Fibroblast of lung (primary cell): ENCODE measurements at regions not wholly inside any gene's neighbourhood (a gene's known extent, or its start where the extent isn't known, plus 50 kb on each side); places are given as distances from the start of the nearest gene placed in this dataset.

Source experiments
- DNase-seq, 2 donors: peaks; one replicate each; pipeline versions ENCODE4 v3.0.0 to v3.0.0-alpha.2; 2010; ENCODE audit warnings: low read depth in 2 of 2
- H2AFZ ChIP-seq: 2 replicates; pipeline ENCODE4 v1.5.1; 2012; ENCODE audit warnings: low read length, control low read depth, inconsistent platforms
- H3K27ac ChIP-seq: 2 replicates; pipeline ENCODE4 v1.5.1; 2011; ENCODE audit warnings: low read length, control low read depth; ENCODE audit not compliant: insufficient read depth
- H3K27me3 ChIP-seq: 2 replicates; pipeline ENCODE4 v1.5.1; 2011; ENCODE audit warnings: mild to moderate bottlenecking, low read length; ENCODE audit not compliant: control insufficient read depth, insufficient read depth
- H3K36me3 ChIP-seq: 2 replicates; pipeline ENCODE4 v1.5.1; 2011; ENCODE audit warnings: low read length; ENCODE audit not compliant: control insufficient read depth, insufficient read depth
- H3K4me1 ChIP-seq: 2 replicates; pipeline ENCODE4 v1.5.1; 2011; ENCODE audit warnings: low read length; ENCODE audit not compliant: control insufficient read depth, insufficient read depth; ENCODE audit errors: extremely low read depth
- H3K4me2 ChIP-seq: 2 replicates; pipeline ENCODE4 v1.5.1; 2011; ENCODE audit warnings: low read length, control low read depth; ENCODE audit not compliant: insufficient read depth; ENCODE audit errors: extremely low read depth
- H3K4me3 ChIP-seq, 4 experiments: fragments of 200-600 bp in 1 of 4; sonication (generic) in 1 of 4; replicated peaks in 1 of 4; 2 replicates each; pipeline ENCODE4 v1.5.1; 2011 to 2016; ENCODE audit warnings: low read length in 4 of 4, low read depth in 3 of 4, mild to moderate bottlenecking in 3 of 4, control low read depth in 2 of 4, inconsistent platforms in 1 of 4, mixed read lengths in 1 of 4; ENCODE audit not compliant: insufficient read depth in 1 of 4; ENCODE audit errors: control extremely low read depth in 1 of 4
- H3K79me2 ChIP-seq: 2 replicates; pipeline ENCODE4 v1.5.1; 2012; ENCODE audit warnings: mild to moderate bottlenecking, low read length, inconsistent platforms; ENCODE audit not compliant: control insufficient read depth, insufficient read depth
- H3K9ac ChIP-seq: 2 replicates; pipeline ENCODE4 v1.5.1; 2011; ENCODE audit warnings: mild to moderate bottlenecking, low read length, control low read depth; ENCODE audit not compliant: insufficient read depth
- H3K9me3 ChIP-seq: 2 replicates; pipeline ENCODE4 v1.5.1; 2012; ENCODE audit warnings: low read depth, low read length; ENCODE audit not compliant: control insufficient read depth, insufficient read depth
- H4K20me1 ChIP-seq: 2 replicates; pipeline ENCODE4 v1.5.1; 2011; ENCODE audit warnings: low read length; ENCODE audit not compliant: control insufficient read depth, insufficient read depth; ENCODE audit errors: extremely low read depth
- EZH2 ChIP-seq: IDR thresholded peaks from 2 replicates; pipeline ENCODE4 v1.5.1; 2012; ENCODE audit warnings: low read length, control low read depth, mild to moderate bottlenecking; ENCODE audit errors: missing control alignments
- TF ChIP-seq, protein P1 (sequence below), 2 donors: IDR thresholded peaks in 1 of 2; conservative IDR thresholded peaks in 1 of 2; 1 replicate in 1 of 2; 2 replicates in 1 of 2; pipeline ENCODE4 v1.5.1; 2011 to 2012; ENCODE audit warnings: low read length in 2 of 2, control low read depth in 1 of 2, inconsistent platforms in 1 of 2, low read depth in 1 of 2, mild to moderate bottlenecking in 1 of 2

DNA sequence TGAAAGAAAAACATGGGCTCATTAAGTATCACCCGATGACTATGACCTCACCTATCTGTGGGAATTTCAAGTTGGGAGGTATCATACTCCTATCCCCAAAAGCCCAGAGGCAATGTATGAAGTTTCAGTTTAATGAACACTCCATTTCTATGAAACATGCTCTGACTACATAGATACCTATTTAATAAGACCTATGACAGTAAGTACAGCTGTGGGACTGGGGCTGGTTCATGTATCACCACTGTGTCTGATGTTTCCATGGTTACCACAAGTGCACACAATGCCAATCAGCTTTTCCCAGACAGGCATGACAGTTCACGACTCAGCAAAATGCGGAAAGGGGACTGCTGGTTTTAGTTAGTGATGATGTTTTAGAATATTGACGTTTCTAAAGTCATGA lies 167.7 kb downstream of the SIPA1L2 start:
- H2AFZ ChIP-seq: no peak overlapping the region
- H3K9ac ChIP-seq: no peak overlapping the region
- no peaks in the 10 kb centered on the region for H3K79me2 ChIP-seq
- H3K4me2 ChIP-seq: no peak overlapping the region
- no peak for TF ChIP-seq EZH2
- peak in 1 of 2 donors; percentile 25 for DNase-seq
- H3K4me3 ChIP-seq: no peak overlapping the region
- no peaks in the 10 kb centered on the region for H4K20me1 ChIP-seq
- H3K27me3 ChIP-seq: no peaks in the 10 kb centered on the region
- no peak overlapping the region for H3K27ac ChIP-seq
- H3K4me1 ChIP-seq: no peaks in the 10 kb centered on the region
- no peaks in the 10 kb centered on the region for H3K9me3 ChIP-seq
- no peaks in the 10 kb centered on the region for H3K36me3 ChIP-seq

DNA sequence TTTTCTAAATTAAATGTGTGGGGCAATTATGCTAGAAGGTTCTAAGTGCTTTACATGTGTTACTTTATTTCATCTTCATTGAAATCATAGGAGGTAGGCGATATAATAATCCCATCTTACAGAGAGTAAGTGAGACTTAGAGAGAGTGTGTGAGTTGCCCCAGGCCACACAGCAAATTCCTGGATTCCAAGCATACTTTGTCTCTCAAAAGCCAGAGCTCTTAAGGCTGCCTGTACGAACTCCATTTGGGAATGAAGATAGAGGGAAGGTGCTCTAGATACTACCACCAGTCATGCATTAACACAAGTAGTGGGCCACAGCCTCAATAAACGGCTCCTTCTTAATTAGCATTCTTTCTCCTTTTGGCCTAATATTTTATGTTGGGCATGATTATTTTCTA lies 170.1 kb downstream of the SIPA1L2 start:
- peak in 1 of 2 donors; percentile 39 for DNase-seq
- no peaks in the 10 kb centered on the region for H3K27me3 ChIP-seq
- H3K4me2 ChIP-seq: no peak overlapping the region
- no peak overlapping the region for H3K27ac ChIP-seq
- H3K9me3 ChIP-seq: no peaks in the 10 kb centered on the region
- H3K4me1 ChIP-seq: no peaks in the 10 kb centered on the region
- no peaks in the 10 kb centered on the region for H4K20me1 ChIP-seq
- TF ChIP-seq EZH2: no peak
- TF ChIP-seq, protein P1, sequence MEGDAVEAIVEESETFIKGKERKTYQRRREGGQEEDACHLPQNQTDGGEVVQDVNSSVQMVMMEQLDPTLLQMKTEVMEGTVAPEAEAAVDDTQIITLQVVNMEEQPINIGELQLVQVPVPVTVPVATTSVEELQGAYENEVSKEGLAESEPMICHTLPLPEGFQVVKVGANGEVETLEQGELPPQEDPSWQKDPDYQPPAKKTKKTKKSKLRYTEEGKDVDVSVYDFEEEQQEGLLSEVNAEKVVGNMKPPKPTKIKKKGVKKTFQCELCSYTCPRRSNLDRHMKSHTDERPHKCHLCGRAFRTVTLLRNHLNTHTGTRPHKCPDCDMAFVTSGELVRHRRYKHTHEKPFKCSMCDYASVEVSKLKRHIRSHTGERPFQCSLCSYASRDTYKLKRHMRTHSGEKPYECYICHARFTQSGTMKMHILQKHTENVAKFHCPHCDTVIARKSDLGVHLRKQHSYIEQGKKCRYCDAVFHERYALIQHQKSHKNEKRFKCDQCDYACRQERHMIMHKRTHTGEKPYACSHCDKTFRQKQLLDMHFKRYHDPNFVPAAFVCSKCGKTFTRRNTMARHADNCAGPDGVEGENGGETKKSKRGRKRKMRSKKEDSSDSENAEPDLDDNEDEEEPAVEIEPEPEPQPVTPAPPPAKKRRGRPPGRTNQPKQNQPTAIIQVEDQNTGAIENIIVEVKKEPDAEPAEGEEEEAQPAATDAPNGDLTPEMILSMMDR (conservative IDR thresholded peaks at IDR 0.05 in 1 of 2, IDR thresholded peaks at IDR 0.05 in 1 of 2; ENCODE audit: low read depth in 1 of 2, low read length in 2 of 2): no peak
- H3K36me3 ChIP-seq: no peaks in the 10 kb centered on the region
- H2AFZ ChIP-seq: no peak overlapping the region
- H3K9ac ChIP-seq: no peak overlapping the region
- H3K4me3 ChIP-seq: no peak overlapping the region
- no peaks in the 10 kb centered on the region for H3K79me2 ChIP-seq

DNA sequence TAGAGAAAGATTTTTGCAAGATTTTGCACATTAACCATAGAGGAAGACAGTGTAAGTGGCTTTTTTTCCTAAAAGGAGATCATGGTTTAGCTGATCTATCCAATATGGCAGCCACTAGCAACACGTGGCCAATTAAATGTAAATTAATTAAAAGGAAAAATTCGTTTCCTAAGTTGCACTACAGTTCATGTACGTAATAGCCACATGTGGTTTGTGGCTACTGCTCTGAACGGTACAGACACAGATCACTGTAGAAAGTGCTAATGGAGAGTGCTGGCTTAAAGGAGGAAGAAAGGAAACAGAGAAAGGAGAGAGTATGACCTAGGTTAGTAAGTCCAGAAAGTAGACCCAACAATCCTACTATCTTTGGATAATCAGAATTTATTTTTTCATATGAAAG lies 170.8 kb downstream of the SIPA1L2 start:
- TF ChIP-seq, protein P1 (conservative IDR thresholded peaks at IDR 0.05 in 1 of 2, IDR thresholded peaks at IDR 0.05 in 1 of 2; ENCODE audit: low read depth in 1 of 2, low read length in 2 of 2): no peak
- TF ChIP-seq EZH2: no peak
- Histone ChIP-seq H3K4me1 (no peaks in the 10 kb centered on the region), H3K36me3 (no peaks in the 10 kb centered on the region), H3K9me3 (no peaks in the 10 kb centered on the region), H3K4me2 (no peak overlapping the region), H3K27ac (no peak overlapping the region), H3K79me2 (no peaks in the 10 kb centered on the region), H3K4me3 (no peak overlapping the region), H3K9ac (no peak overlapping the region), H2AFZ (no peak overlapping the region), H3K27me3 (no peaks in the 10 kb centered on the region), H4K20me1 (no peaks in the 10 kb centered on the region)
- no peak for DNase-seq
